ENCODE measurements at regions not wholly inside any gene's neighbourhood (a gene's known extent, or its start where the extent isn't known, plus 50 kb on each side); places are given as distances from the start of the nearest gene placed in this dataset.

- no peak overlapping the region for H4K5ac ChIP-seq (ENCODE audit: low read depth, low read length)
- no peak overlapping the region for H3K23ac ChIP-seq (ENCODE audit: low read depth, low read length)
- no peak overlapping the region for H3K27ac ChIP-seq (ENCODE audit: insufficient read depth, low read length)
- no peak overlapping the region for H4K8ac ChIP-seq (ENCODE audit: low read depth in 2 of 2, low read length in 2 of 2)
- no CpG with 5 or more reads among the region's 7 CpGs for WGBS, 2 experiments (ENCODE audit: extremely low coverage in 2 of 2, insufficient read length in 1 of 2)
- H3K4me1 ChIP-seq (ENCODE audit: control insufficient read depth, insufficient read depth, low read length) = no peaks in the 10 kb centered on the region
- no peak overlapping the region for H3K14ac ChIP-seq (replicated peaks; ENCODE audit: low read depth, low read length)
- H3K27me3 ChIP-seq (ENCODE audit: control insufficient read depth, insufficient read depth, low read length) = peaks cover 16% of the 10 kb centered on the region
- H3K4me3 ChIP-seq (ENCODE audit: insufficient read depth, low read depth, low read length) = no peak overlapping the region
- H3K79me1 ChIP-seq (ENCODE audit: low read depth in 1 of 2, low read length in 2 of 2) = no peaks in the 10 kb centered on the region
- no peak overlapping the region for H2AK5ac ChIP-seq (ENCODE audit: low read depth, low read length)
- intact Hi-C loops (cut with micrococcal nuclease) (no loop called here), dilution Hi-C loops (cut with HindIII; ENCODE audit: low sequenced_read_pairs, unreplicated experiment) (no loop called here), in situ Hi-C loops (cut with MboI; ENCODE audit: low sequenced_read_pairs) (no loop called here)
- no peaks in the 10 kb centered on the region for H4K20me1 ChIP-seq (ENCODE audit: insufficient read depth, low read length)
- no peak overlapping the region for H2BK5ac ChIP-seq (ENCODE audit: low read depth, low read length, poor library complexity, severe bottlenecking)
- H3K9me3 ChIP-seq (ENCODE audit: control insufficient read depth, insufficient read depth, low read length) = no peaks in the 10 kb centered on the region
- no peak overlapping the region for H3K9ac ChIP-seq (ENCODE audit: low read depth, low read length)
- H3K18ac ChIP-seq (ENCODE audit: low read depth, low read length) = no peak overlapping the region
- no peak overlapping the region for H2BK20ac ChIP-seq (ENCODE audit: low read depth, low read length)
- H2BK120ac ChIP-seq (ENCODE audit: low read depth, low read length) = no peak overlapping the region
- no peak overlapping the region for H3K4ac ChIP-seq (ENCODE audit: low read depth, low read length)
- no peaks in the 10 kb centered on the region for H3K9me1 ChIP-seq (ENCODE audit: insufficient read depth, low read length)
- H3K56ac ChIP-seq (ENCODE audit: extremely low read depth, insufficient read depth, low read length) = no peak overlapping the region
- no peak overlapping the region for H2BK15ac ChIP-seq (ENCODE audit: low read depth, low read length)
- no peak overlapping the region for H2AK9ac ChIP-seq (replicated peaks; ENCODE audit: low read depth, low read length, poor library complexity)
- no peak overlapping the region for H4K91ac ChIP-seq (ENCODE audit: insufficient read depth, low read depth, low read length)
- no peaks in the 10 kb centered on the region for H3K36me3 ChIP-seq (ENCODE audit: control insufficient read depth, insufficient read depth, low read length)
- DNase-seq (no peak), ATAC-seq (ENCODE audit: low read depth) (no peak)
- POLR2A ChIA-PET (ENCODE audit: unreplicated experiment) = no interaction called here
- TF ChIP-seq MAZ (IDR thresholded peaks at IDR 0.05; ENCODE audit: borderline replicate concordance, low read depth, low read length) (no peak), BHLHE40 (IDR thresholded peaks at IDR 0.05; ENCODE audit: low read depth, low read length) (no peak), RCOR1 (IDR thresholded peaks at IDR 0.05; ENCODE audit: insufficient replicate concordance, low read length) (no peak), NFE2L2 (IDR thresholded peaks at IDR 0.05; ENCODE audit: low read depth, low read length) (no peak), SMC3 (IDR thresholded peaks at IDR 0.05; ENCODE audit: low read depth, low read length) (no peak), POLR2A (IDR thresholded peaks at IDR 0.05; ENCODE audit: low read depth, low read length) (no peak), USF2 (IDR thresholded peaks at IDR 0.05; ENCODE audit: low read depth, low read length) (no peak), CHD1 (IDR thresholded peaks at IDR 0.05; ENCODE audit: low read depth, low read length) (no peak), RFX5 (IDR thresholded peaks at IDR 0.05; ENCODE audit: low read depth, low read length) (no peak), FOS (IDR thresholded peaks at IDR 0.05; ENCODE audit: low read depth, low read length) (no peak), MXI1 (IDR thresholded peaks at IDR 0.05; ENCODE audit: borderline replicate concordance, low read depth, low read length) (no peak)
- H2AFZ ChIP-seq (replicated peaks; ENCODE audit: low read length, poor library complexity) = no peak overlapping the region
- CTCF ChIA-PET = no interaction called here
- no peak overlapping the region for H3K4me2 ChIP-seq (ENCODE audit: low read depth, low read length)
- no TSS peak for BruUV-seq (replicated peaks)
Measured at GRCh38 chrX:47752685-47753084, 84.0 kb upstream of the ZNF81 start.
